H1 (cell line): ENCODE measurements at regions not wholly inside any gene's neighbourhood (a gene's known extent, or its start where the extent isn't known, plus 50 kb on each side); places are given as distances from the start of the nearest gene placed in this dataset.

Experiments
- PHF8 ChIP-seq: fragments of 200-600 bp; sonication (generic); conservative IDR thresholded peaks from 2 replicates; pipeline ENCODE4 v1.7.1; 2012; ENCODE audit warnings: low read depth, mild to moderate bottlenecking, inconsistent platforms, low read length, moderate library complexity

DNA sequence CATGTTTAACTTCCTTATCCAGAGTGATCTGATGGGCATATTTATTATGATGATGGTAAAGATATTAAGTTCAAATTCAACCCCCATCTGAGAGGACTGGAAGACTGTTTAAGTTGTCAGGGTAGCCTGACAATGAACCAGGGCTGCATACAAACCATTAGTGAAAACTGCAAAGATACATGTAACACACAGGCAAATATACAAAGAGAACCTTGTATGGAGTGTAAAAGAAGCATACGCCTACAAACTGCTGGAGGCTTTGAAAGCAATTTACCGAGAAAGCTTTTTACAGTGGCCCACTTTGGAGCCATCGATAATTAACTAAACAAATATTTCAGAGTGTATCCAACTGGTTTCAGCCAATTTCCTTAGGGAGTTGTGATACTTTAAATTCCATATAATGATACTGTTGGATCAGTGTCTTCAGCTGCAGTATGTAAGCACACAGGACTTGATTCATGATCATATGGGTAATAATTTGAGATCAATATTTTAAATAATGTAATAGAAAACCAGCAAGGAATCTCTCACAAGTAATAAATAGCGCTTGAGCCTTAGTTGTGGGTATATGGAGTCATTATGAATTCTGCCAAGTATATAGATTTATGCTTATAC, 231.5 kb upstream of the SPRY2 start (continued):
- no peak for TF ChIP-seq PHF8
- TF ChIP-seq, all 59 proteins: peak for 0
